ENCODE measurements at regions not wholly inside any gene's neighbourhood (a gene's known extent, or its start where the extent isn't known, plus 50 kb on each side); places are given as distances from the start of the nearest gene placed in this dataset.

- TF ChIP-seq CTCF (IDR thresholded peaks at IDR 0.05 in 2 of 3, conservative IDR thresholded peaks at IDR 0.05 in 1 of 3; ENCODE audit: borderline replicate concordance in 1 of 3, insufficient read depth in 1 of 3, low read depth in 2 of 3, low read length in 2 of 3) (no peak), POLR2AphosphoS5 (IDR thresholded peaks at IDR 0.05; ENCODE audit: low read depth, low read length) (no peak)
Observed at GRCh38 chr18:10303171-10303570, 151.3 kb upstream of the APCDD1 start.

Data from HCT116 (cell line).